K562 (cell line): ENCODE measurements at regions not wholly inside any gene's neighbourhood (a gene's known extent, or its start where the extent isn't known, plus 50 kb on each side); places are given as distances from the start of the nearest gene placed in this dataset.

Source experiments
- ATF3 ChIP-seq, 2 experiments: fragments of 450-650 bp in 1 of 2; sonication (generic) in 1 of 2; formaldehyde crosslinking in 1 of 2; IDR thresholded peaks in 1 of 2; conservative IDR thresholded peaks in 1 of 2; 2 replicates each; pipeline versions ENCODE4 v1.6.1 to v1.8.1; 2016 to 2023; ENCODE audit warnings: mild to moderate bottlenecking in 2 of 2, moderate library complexity in 2 of 2, inconsistent platforms in 1 of 2, missing genetic modification reagents in 1 of 2
- CBX1 ChIP-seq: sonication (generic); IDR thresholded peaks from 2 replicates; pipeline ENCODE4 v1.6.1; 2016; ENCODE audit warnings: antibody characterized with exemption, low read depth, mild to moderate bottlenecking
- CTCF ChIP-seq, 3 experiments: IDR thresholded peaks in 2 of 3; conservative IDR thresholded peaks in 1 of 3; 2 replicates each; pipeline ENCODE4 v1.5.1; 2011 to 2012; ENCODE audit warnings: low read length in 3 of 3, mild to moderate bottlenecking in 3 of 3, control low read depth in 2 of 3, improper control_type of control experiment in 1 of 3, inconsistent platforms in 1 of 3, low read depth in 1 of 3, mixed read lengths in 1 of 3, moderate library complexity in 1 of 3; ENCODE audit not compliant: insufficient read depth in 2 of 3
- ETV6 ChIP-seq, 3 experiments: fragments of 150-350 bp in 1 of 3; sonication (generic) in 1 of 3; formaldehyde crosslinking in 1 of 3; IDR thresholded peaks; 2 replicates each; pipeline versions ENCODE4 v1.6.1 to v1.8.0; 2014 to 2022; ENCODE audit warnings: borderline replicate concordance in 2 of 3, low read depth in 2 of 3, antibody characterized with exemption in 1 of 3, low read length in 1 of 3, mild to moderate bottlenecking in 1 of 3, missing genetic modification reagents in 1 of 3
- EZH2 ChIP-seq: IDR thresholded peaks from 2 replicates; pipeline ENCODE4 v1.6.1; 2012; ENCODE audit warnings: low read depth, mild to moderate bottlenecking, inconsistent platforms, low read length, borderline replicate concordance
- RFX5 ChIP-seq: IDR thresholded peaks from 2 replicates; pipeline ENCODE4 v1.6.1; 2011; ENCODE audit warnings: low read depth, mild to moderate bottlenecking, improper control_type of control experiment, low read length
- ZNF311 ChIP-seq: fragments of 250-450 bp; sonication (Bioruptor Pico); IDR thresholded peaks from 2 replicates; pipeline ENCODE4 v1.4.0; 2020; ENCODE audit warnings: mild to moderate bottlenecking, moderate library complexity

- TF ChIP-seq ATF3 (IDR thresholded peaks at IDR 0.05): no peak
- TF ChIP-seq ATF3 (CRISPR knock-in tag; conservative IDR thresholded peaks at IDR 0.05): no peak
- no peak for TF ChIP-seq ETV6 (IDR thresholded peaks at IDR 0.05; ENCODE audit: borderline replicate concordance in 1 of 2, low read depth in 2 of 2, low read length in 1 of 2)
- TF ChIP-seq ETV6 (CRISPR knock-in tag; IDR thresholded peaks at IDR 0.05; ENCODE audit: borderline replicate concordance): no peak
- TF ChIP-seq RFX5: no peak
- TF ChIP-seq CBX1: no peak
- TF ChIP-seq CTCF (IDR thresholded peaks at IDR 0.05 in 2 of 3, conservative IDR thresholded peaks at IDR 0.05 in 1 of 3; ENCODE audit: insufficient read depth in 2 of 3, low read depth in 1 of 3, low read length in 3 of 3): no peak
- TF ChIP-seq ZNF311 (CRISPR knock-in tag): no peak
- no peak for TF ChIP-seq EZH2
Measured at GRCh38 chr6:87935196-87935595, 112.4 kb upstream of the SPACA1 start.
